Right lobe of liver (tissue), 4 donors: ENCODE measurements at regions not wholly inside any gene's neighbourhood (a gene's known extent, or its start where the extent isn't known, plus 50 kb on each side); places are given as distances from the start of the nearest gene placed in this dataset.

ENCODE experiments used
- POLR2A ChIP-seq: fragments of 450-650 bp; IDR thresholded peaks from one replicate; pipeline ENCODE4 v1.6.1; 2017; ENCODE audit warnings: antibody characterized with exemption, mild to moderate bottlenecking
- TF ChIP-seq, protein P1 (sequence below), 4 donors: fragments of 200-600 bp in 3 of 4; fragments of 450-650 bp in 1 of 4; IDR thresholded peaks; one replicate each; pipeline versions ENCODE4 v1.5.1 to v1.8.0; 2016 to 2022; ENCODE audit warnings: antibody characterized with exemption in 4 of 4, mild to moderate bottlenecking in 2 of 4
- donor health status: DM: no; HTN: no; CAD: no.
- donor health status: DM: no; HTN: no; CAD: no.
- donor health status: DM: no; HTN: yes; CAD: no.

DNA sequence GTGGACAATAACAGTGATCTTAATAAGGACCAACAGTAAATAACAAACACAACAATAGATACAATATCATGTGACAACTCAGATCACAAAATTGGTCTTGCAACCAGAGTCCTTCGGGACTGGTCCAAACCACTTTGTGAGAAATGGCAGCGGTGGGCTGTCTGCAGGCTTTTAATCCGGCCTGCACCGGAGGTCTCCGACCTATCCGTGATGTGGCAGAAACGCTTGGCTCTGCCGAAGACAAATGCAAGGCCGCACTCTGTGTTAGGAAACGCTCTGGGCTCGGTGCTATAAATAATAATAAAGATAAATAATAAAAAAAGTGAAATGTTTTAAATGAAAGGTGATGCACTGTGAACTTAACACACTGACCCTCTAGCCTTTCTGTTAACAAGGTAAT, 810.6 kb upstream of the NR2F2 start:
- TF ChIP-seq, protein P1, sequence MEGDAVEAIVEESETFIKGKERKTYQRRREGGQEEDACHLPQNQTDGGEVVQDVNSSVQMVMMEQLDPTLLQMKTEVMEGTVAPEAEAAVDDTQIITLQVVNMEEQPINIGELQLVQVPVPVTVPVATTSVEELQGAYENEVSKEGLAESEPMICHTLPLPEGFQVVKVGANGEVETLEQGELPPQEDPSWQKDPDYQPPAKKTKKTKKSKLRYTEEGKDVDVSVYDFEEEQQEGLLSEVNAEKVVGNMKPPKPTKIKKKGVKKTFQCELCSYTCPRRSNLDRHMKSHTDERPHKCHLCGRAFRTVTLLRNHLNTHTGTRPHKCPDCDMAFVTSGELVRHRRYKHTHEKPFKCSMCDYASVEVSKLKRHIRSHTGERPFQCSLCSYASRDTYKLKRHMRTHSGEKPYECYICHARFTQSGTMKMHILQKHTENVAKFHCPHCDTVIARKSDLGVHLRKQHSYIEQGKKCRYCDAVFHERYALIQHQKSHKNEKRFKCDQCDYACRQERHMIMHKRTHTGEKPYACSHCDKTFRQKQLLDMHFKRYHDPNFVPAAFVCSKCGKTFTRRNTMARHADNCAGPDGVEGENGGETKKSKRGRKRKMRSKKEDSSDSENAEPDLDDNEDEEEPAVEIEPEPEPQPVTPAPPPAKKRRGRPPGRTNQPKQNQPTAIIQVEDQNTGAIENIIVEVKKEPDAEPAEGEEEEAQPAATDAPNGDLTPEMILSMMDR (IDR thresholded peaks at IDR 0.05), result no peak
- TF ChIP-seq POLR2A, result no peak
